ENCODE measurements at regions not wholly inside any gene's neighbourhood (a gene's known extent, or its start where the extent isn't known, plus 50 kb on each side); places are given as distances from the start of the nearest gene placed in this dataset.

GRCh38 chr12:127143020-127143419 is 1124.0 kb upstream of the TMEM132C start:
- no peak for TF ChIP-seq CTCF (IDR thresholded peaks at IDR 0.05)
- no peak for TF ChIP-seq POLR2A (IDR thresholded peaks at IDR 0.05)
